ENCODE measurements at regions not wholly inside any gene's neighbourhood (a gene's known extent, or its start where the extent isn't known, plus 50 kb on each side); places are given as distances from the start of the nearest gene placed in this dataset.

- TF ChIP-seq CTCF (conservative IDR thresholded peaks at IDR 0.05; ENCODE audit: low read depth, low read length) (no peak), MXI1 (IDR thresholded peaks at IDR 0.05; ENCODE audit: borderline replicate concordance, low read depth, low read length) (no peak)
These were observed 380.1 kb downstream of the THBS2 start for GRCh38 chr6:168873278-168874190.
